RKO (cell line): ENCODE measurements at regions not wholly inside any gene's neighbourhood (a gene's known extent, or its start where the extent isn't known, plus 50 kb on each side); places are given as distances from the start of the nearest gene placed in this dataset.
"Not testable (repeated sequence)": the region's sequence is repeated elsewhere in the genome, so short reads cannot be mapped to it uniquely, and the experiment has no call there.

Source experiments
- DNase-seq: peaks from one replicate; pipeline ENCODE4 v3.0.0-alpha.2; 2016; ENCODE audit warnings: low spot score

DNA sequence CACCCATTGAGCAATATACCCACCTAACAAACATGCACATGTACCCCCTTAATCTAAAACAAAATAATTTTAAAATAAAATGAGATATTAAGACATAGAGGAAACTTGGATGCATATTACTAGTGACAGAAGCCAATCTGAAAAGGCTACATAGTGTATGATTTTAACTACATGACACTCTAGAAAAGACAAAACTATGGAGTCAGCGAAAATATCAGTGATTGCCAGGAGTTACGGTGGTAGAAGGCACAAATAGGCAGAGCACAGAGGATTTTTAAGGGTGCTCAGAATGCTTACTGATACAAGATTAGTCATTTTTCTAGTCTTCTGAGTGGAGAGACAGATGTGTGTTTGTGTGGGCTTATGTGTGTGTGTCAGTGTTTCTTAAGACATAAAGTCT, 656.6 kb downstream of the NR4A2 start:
- DNase-seq, result no peak

DNA sequence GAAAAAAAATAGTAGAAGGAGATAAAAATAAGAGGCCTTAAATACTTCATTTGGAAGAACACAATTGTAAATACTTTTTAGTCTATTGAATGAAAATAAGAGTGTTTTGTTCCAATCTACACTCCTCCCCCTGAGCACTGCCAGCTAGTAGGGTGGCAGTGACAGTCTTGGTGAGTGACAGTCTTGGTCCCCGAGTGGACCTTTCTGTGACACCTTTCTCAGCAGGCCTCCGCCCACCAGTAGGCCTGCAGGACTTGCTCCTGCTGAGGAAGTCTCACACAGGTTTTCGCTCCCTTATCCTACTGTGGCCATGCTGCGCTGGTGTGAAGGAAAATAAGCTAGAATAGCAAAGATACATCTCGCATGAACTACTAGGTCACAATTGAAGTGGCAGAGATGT, 666.8 kb downstream of the NR4A2 start:
- DNase-seq, result no peak

DNA sequence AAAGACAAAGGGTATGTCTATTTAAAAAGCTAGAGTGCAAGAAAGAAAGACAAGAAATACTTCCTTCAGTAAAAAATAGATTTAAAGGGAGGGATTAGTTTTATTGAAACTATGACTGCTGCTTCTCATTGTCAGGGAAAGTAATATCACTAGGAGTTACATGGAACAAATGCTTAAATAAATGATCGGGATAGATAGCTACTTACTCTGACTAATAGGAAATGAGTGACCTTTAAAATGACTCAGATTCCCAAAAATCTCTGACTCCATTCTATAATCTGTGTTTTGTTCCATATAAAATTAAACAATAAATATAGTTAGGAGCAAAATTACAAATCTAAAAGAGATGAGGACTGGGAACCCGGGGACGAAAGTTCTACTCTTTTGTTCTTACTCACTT, 669.3 kb downstream of the NR4A2 start:
- peak; percentile 24 for DNase-seq

DNA sequence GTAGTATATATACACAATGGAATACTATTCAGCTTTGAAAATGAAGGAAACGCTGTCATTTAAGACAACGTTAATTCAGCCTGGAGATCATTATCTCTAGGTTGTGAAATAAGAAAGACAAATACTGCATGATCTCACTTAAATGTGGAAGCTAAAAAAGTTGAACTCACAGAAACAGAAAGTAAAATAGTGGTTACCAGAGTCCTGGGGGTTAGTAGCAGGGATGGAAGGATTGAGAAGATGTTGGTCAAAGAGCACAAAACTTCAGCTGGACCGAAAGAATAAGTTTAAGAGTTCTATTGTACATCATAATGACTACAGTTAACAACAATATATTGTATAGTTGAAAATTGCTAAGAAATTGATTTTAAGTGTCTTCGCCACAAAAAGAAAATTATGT, 670.3 kb downstream of the NR4A2 start:
- DNase-seq, result no peak

DNA sequence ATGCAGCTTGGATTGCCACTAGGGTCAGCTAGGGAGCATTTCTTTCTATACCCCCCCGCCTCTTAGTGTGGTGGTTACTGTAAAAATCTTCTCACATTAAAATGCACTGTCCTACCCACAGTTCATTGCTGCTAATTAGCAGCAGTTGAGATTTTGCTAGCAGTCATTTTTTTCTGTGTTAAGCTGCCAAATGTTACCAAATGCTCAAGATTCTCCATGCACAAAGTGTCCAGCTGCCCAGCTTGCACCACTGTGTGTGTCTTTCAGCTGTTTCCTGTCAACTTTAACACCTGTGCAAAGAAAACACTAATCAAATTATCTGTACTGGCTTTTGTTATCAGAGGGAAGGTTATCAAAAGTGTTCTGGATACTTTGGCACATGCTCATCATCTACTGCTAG, 679.3 kb downstream of the NR4A2 start:
- no peak for DNase-seq

DNA sequence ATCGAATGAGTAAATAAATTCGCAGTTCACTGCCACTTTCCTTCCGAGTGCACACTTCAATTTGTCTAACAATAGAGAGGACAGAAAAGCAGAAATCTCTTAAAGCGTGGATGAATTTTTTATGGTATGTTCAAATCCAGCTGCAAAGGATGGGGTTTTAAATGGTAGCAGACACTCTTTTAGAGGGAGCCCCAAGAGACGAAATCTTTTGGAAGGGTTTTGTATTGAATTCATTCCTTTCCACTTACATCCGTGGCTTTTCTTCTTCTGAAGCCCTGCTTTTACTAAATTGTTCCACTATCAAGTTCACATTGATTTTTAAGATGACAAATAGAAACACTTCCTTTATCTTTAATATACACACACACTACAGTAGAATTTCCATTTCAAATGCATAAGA, 680.7 kb downstream of the NR4A2 start:
- DNase-seq, result no peak

DNA sequence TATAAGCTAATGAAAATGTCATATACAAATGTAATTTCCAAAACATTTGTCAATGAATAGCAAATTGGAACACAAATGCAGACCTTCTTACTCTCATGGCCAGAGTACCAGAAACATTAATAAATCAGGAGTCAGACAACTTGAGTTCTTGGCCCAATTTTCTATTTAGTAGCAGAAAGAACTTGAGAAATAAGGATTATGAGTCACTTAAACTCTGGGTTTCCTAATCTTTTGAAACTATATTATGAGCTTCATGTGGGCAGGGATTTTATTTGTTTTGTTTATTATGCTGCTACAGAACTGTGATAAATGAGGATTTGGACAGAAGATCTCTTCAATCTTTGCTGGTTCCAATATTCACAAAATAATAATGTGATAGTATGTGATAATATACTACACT, 686.7 kb downstream of the NR4A2 start:
- no peak for DNase-seq

DNA sequence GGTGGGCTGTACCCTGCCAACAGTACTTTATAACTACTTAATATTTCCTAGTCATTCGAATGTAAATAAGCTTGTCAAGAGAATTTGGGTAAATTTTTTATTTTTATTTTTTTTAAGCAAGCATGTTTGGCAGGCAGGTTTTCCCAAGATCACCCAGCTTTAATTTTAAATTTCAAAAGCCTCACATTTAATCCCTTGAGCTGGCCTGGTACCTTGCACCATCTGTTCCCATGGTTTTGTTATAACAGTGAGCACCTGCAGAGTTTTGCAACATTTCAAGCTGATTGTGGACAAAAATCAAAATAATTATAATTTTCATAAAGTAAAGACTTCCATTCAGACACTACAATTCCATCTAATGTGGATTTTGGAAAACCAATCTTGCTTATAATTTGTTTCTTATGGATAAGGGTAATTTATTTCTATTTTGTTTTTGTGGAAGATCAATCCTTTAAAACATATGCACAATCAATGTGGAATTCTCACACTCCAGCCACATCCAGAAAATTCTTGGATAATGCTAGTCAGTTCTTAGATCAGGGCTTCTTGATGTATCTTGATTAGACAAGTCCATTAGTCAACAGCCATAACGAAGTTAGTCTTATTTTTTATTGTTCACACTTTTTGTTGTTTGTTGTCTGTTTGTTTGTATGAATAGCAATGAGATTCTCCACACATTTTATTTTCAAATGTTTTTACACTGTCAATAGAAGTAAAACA, 689.3 kb downstream of the NR4A2 start:
- no peak for DNase-seq

DNA sequence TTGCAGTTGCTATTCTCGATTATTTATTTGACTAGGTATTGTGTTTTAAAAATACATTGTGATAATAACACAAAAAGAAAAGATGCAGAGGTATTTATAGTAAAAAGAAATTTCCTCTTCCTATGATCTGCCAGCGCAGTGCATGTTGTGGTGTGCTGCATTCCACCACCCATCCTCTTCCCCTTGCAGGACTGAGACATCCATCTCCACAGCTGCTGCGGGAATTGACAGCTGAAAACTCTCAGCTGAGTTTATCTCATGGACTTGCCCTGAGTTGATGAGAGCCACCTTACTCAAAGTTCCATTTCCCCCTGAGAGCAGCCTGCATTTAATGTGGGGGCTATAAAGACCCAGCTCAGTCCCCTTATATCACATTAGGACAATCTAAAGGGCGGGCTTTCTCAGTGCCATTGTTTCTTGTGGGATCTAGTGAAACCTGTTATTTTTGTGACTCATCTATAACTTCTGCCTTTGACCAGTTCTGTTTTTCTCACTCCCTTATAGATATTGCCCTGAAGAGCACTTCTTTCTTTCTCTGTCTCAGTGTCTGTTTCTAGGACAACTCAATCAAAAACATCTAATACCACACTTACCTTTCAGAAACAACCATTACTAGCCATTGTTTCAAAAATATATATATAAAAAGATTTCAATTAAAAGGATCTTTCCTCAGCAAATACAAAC, 698.5 kb downstream of the NR4A2 start:
- no peak for DNase-seq

DNA sequence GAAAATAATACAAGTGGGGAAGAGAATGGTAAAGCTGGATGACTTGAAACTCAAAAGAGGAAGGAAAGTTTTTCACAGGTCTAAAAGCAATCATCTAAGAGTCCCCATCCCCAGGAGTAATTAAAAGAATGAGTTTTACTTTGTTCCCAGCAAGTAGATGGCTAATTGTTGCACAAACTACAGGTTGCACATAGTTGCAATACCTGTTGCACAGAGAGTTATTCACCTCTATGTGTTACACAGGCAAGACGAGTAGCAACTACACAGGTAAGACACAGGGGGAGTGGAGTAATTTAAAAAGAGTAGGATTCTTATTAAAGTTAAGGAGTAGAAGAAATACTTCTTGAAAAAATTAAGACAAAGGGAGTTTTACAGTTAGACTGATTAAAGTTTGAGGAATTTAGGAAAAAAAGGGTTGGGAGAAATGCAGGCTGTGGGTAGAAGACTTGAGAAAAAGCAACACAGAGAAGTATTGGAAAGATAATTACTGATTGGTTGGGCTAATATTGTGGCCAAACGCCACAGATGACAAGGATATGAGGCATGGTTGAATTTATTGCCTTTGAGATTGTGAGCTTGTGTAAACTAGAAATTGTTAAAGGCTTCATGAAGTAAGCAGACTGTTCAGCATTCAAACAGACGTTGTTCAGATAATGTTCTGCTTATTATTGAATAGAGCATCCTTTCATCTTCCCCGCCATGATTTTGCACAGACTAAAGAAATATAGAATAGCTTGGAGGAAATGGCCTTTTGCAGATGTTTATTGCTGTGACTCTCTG, 699.3 kb downstream of the NR4A2 start:
- DNase-seq, result no peak

DNA sequence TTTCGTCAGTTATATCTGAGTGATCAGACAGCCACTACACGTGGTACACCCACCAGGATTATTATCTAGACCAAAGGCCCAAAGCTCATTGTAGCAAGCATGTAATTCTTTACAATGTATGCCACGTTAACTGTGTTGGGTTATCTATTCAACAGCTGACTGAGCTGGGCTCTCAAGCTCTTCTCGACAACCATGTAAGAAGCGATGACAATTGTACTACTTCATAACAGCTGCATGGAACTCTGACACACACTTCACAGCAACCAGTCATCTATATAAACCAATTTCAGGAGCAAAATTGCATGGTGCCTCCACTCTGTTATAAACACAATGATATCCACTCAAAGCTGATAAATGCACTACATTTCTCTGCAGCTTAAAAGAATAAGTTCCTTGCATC, 701.8 kb downstream of the NR4A2 start:
- DNase-seq, result no peak

DNA sequence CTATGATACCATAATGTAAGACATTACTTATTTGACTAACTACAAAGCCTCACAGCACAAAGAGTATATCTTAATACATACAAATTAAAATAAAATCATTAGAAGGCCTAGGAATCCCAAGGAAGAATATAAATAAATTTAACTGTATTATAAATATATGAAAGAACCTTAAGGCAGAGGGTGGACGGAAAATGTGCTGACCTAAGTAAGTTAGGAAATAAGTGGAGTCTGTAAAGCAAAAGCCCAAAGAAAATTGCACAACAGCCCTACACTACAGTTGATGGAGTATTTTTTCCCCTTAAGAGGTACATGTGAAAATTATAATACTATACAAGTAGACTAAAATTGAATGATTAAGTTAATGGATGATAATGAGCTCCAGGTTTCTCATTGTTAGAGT, 710.1 kb downstream of the NR4A2 start:
- no peak for DNase-seq

DNA sequence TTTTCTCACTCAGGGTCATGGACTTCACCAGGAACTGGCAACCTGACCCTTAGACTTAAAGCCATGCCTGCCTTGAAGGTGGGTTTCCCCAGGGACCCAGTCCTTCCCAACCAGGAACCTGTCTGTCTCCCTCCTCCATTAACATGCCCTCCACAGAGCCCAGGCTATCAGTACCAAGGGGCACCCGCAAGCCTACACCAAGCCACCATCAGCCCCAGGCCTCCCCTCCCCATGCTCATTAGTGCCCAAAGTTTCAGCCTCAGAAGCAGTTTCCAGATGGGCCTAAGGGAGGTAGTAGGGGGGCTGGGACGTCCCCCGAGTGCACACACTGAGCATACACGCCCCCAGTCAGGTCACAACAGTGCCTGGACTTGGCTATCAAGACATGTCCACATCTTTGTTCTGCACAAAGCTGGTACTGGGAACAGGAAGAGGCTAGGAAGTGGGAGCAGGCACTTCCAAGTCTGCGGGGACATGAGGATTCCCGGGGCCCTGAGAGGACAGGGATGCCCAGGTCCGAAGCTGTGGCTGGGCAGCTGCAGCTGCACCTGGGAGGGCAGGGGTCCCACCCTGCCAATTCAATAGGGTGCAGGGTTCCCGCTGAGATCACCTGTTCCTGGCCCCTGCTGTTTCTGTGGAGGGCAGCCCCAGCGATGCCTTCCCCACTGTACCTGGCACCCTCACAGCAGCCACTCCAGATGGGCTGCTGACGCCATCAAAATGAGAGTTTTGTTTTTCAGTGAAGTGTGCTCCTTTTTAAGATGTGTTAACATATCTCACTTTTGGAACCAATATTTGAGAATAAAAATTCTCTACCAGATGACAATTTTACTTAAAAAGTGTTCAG, 731.4 kb downstream of the NR4A2 start:
- DNase-seq, result no peak

DNA sequence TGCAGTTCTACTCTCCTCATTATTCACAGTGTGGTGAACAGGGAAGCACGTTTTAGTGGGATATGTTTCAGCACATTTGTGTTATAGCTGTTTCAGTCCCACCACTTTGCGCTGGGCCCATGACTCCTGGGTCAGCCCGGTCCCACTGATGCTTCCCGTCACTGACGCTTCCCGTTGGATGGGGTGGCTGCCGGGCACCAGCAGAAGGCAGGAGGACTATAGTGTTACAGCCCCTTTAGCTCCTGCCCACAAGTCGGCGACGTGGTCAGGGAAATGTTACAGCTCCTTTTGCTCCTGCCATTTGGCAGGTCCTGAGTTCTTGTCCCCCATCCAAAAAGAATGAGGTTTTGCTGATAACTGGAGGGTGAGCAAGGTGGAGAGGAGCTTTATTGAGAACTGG, 732.2 kb downstream of the NR4A2 start:
- DNase-seq, result no peak

DNA sequence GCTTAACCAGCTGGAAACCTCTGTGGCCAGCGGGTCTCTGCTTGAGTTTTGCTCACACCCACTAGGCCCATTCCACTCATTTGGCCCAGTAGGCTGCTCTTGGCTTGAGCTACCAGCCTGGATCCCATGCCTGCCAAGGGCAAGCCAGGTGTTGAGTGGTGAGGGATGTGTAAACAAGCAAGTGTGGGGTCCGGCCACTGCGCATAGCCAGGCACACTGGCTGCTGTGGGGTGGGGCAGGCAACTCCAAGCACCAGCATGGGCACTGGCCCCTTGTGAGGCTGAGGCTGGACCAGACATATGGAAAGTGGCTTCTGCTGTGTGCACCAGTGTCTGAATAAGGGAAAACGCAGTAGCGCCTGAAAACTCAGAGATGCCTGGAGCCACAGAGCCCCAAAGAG, 732.7 kb downstream of the NR4A2 start:
- no peak for DNase-seq

DNA sequence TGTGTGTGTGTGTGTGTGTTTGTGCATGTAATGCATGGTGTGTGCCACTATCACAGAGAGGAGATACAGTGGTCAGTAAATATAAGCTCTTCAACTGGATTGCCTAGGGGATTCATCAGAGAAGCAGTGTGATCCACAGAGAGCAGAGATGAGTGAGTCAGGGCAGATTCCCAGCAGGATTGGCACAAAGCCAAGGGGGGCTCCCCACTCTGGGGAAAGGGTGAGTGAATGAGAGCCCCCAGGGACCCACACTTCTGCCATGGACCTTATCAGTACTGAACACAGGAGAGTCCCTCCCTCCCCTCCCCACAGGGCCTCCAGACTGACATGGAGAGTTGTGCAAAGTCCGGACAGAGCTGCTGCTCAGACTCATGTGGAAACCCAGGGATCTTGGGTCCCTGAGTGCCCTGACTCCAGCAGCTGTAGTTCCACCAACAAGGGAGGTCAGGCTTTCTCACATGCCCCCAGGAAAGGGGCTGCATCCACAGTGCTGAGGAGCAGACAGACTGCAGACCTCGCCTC, 748.8 kb downstream of the NR4A2 start:
- DNase-seq, result no peak

DNA sequence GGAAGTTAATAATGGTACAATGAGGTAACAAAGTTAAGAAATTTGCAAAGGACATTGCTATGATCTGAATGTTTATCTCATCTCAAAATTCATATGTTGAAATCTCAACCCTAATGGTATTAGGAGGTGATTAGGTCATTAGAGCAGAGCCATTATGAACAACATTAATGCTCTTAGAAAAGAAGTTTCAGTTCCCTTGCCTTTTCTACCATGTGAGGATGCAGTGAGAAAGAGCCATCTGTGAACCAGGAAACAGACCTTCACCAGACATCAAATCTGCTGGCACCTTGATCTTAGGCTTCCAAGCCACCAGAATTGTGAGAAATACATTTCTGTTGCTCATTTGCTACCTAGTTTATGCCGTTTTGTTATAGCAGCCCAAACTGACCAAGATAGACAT, 757.6 kb downstream of the NR4A2 start:
- no peak for DNase-seq

DNA sequence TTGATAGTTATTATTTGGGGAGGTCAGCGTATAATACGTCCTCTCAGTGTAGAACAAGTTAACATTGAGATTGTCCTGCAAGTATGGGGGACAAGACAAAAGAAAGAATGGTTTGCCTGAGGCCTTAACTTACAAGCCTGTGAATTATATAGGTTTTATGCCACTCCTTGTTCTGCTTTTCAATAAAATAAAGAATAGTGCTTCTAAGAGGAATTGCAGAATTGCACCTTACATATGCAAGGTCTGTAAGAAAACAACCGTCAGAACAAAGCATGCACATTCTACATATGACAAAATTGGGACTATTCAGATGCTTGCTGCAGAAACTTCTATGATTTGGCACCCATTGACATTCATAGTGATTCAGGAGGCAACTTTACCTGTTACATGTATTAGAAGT, 785.0 kb downstream of the NR4A2 start:
- DNase-seq, result no peak

DNA sequence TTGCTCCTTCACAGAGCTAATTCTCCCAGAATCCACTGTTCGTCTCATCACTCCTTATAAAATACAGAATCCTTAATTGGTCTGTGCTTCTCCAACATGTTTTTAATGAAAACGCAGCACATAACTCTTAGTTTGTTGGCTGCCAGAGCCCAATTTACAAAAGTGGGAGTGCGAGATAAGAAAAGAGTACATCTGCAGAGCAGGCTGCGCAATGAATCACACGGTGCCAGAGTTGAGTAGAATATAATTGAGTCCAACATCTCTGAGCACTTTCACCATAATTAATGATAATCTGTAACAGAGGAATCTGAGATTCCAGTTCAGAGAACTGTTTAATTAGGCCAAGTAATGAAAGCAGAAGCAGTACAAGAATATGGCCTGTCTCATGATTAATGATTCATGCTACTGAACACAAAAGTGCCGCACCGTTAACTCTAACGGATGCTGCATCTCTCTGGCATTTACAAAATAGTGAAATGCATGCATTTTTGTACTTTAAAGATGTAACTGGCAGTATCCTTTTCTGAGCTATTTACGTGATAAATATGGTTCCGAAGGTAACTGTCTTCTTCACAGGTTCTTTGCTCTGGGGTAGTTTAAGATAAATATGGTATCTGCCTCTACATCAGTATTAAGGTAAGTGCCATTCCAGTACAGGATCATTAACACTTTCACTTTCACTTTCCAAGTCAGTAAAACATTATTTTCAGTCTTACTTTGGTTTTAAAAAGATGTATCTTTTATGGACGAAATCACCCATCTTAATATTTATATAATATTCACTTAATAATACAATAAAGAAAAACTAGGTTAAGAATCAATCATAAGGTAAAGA, 785.6 kb downstream of the NR4A2 start:
- no peak for DNase-seq

DNA sequence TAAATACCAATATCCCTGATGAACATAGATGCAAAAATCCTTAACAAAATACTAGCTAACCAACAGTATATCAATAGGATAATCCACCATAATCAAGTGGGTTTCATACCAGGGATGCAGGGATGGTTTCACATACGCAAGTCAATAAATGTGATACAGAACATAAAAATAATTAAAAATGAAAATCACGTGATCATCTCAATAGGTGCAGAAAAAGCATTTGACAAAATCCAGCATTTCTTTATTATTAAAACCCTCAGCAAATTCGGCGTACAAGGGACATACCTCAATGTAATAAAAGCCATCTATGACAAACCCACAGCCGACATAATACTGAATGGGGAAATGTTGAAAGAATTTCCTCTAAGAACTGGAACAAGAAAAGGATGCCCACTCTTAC, 793.5 kb downstream of the NR4A2 start:
- DNase-seq, result not testable (repeated sequence)

DNA sequence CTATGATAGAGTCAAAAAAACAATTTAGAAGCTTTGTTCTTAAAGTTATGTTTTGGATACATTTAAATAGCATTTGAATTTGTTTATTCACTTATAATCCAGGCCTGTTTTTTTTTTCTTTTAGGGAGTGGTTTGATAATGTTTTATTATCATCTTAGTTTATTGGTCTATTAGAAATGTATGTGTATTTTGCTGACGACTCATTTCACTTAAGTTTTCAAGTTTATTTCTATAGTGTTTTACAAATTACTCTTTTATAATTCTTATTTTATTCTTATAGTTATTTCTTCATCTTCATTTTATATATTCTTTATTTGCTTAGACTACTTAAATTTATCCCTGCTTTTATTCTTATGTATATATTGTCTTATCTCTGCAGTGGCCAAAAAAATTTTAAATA, 804.5 kb downstream of the NR4A2 start:
- no peak for DNase-seq
